Epithelial cell of esophagus (primary cell): ENCODE measurements at regions not wholly inside any gene's neighbourhood (a gene's known extent, or its start where the extent isn't known, plus 50 kb on each side); places are given as distances from the start of the nearest gene placed in this dataset.

Experiments used
- DNase-seq: peaks from one replicate; pipeline ENCODE4 v3.0.0; 2010; ENCODE audit warnings: low read depth
- H3K4me3 ChIP-seq: 2 replicates; pipeline ENCODE4 v1.5.1; 2011; ENCODE audit warnings: mild to moderate bottlenecking, low read length, control low read depth
- TF ChIP-seq, protein P1 (sequence below): IDR thresholded peaks from 2 replicates; pipeline ENCODE4 v1.5.1; 2011; ENCODE audit warnings: low read depth, mild to moderate bottlenecking, low read length, control low read depth, inconsistent platforms; ENCODE audit not compliant: insufficient read depth; ENCODE audit errors: missing control alignments

DNA sequence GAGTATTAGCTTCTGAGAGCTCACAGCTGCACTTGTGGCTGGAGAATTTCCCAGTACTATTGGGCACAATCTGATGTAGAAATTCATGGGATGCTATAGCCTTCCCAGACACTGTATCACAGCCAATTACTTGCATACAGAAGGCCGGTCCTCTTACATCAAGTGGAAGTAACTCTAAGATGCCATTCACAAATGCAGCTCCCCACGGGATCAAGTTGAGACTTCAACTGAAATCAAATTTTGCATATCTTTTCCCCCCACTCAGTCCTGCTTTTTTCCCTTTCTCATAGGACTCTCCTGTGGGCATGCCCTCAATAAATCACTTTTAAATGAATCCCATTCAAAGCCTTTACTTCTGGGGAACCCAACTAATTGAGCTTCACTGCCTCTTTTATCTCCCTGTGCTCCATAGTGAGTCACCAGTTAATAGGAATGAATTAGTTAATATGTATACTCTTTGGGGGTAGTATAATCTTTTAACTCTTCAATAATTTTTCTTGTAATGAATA lies 1970.8 kb downstream of the OLFM4 start:
- TF ChIP-seq, protein P1, sequence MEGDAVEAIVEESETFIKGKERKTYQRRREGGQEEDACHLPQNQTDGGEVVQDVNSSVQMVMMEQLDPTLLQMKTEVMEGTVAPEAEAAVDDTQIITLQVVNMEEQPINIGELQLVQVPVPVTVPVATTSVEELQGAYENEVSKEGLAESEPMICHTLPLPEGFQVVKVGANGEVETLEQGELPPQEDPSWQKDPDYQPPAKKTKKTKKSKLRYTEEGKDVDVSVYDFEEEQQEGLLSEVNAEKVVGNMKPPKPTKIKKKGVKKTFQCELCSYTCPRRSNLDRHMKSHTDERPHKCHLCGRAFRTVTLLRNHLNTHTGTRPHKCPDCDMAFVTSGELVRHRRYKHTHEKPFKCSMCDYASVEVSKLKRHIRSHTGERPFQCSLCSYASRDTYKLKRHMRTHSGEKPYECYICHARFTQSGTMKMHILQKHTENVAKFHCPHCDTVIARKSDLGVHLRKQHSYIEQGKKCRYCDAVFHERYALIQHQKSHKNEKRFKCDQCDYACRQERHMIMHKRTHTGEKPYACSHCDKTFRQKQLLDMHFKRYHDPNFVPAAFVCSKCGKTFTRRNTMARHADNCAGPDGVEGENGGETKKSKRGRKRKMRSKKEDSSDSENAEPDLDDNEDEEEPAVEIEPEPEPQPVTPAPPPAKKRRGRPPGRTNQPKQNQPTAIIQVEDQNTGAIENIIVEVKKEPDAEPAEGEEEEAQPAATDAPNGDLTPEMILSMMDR: no peak
- DNase-seq: no peak
- no peak overlapping the region for H3K4me3 ChIP-seq

GRCh38 chr13:55000043-55000442 lies 1971.4 kb downstream of the OLFM4 start:
- no peak for DNase-seq
- no peak overlapping the region for H3K4me3 ChIP-seq
- TF ChIP-seq, protein P1: no peak

- no peak overlapping the region for H3K4me3 ChIP-seq
- TF ChIP-seq, protein P1: no peak
- DNase-seq: no peak
These were observed 1972.2 kb downstream of the OLFM4 start for GRCh38 chr13:55000844-55001243.

- DNase-seq: no peak
- H3K4me3 ChIP-seq: no peak overlapping the region
- TF ChIP-seq, protein P1: no peak
These were observed 1973.3 kb downstream of the OLFM4 start for GRCh38 chr13:55001881-55002280.

DNA sequence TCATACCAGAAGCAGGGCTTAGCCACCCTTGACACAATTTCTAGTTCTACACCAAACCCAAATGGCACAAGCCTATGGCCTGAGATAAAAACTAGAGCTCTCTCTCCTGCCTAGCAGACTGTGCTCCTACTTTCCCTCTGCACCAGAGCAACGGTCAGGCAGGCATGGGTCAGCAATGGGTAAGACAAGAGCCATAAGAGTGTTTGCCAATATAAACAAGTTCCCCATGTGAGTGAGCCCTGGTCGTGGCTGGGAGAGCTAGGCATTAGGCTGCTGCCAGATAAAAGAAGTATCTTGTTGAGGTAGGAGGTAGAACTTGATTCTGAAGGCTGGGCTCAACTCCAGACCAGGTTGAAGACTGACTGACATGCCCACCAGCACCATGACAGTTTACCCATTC lies 1979.1 kb downstream of the OLFM4 start:
- TF ChIP-seq, protein P1: no peak
- H3K4me3 ChIP-seq: no peak overlapping the region
- no peak for DNase-seq

DNA sequence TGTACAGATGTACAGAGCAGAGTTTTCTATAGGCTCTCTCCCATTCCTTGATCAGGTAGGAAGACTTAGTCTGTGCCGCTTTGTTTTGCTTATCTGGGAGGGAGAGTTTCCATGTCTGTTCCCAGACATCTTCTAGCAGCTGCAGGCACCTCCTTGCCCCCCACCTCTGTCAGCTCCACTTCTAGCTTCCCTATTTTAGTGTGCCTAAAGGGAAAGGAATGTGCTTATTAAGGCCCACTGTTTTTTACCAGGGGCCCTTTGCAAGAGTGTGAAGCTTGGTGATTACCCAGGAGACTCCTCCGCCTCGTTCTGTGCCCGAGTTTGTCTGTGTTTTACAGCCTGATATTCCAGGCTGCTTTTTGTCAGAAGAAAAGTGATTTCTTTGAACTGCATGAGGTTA lies 1984.4 kb downstream of the OLFM4 start:
- no peak for DNase-seq

DNA sequence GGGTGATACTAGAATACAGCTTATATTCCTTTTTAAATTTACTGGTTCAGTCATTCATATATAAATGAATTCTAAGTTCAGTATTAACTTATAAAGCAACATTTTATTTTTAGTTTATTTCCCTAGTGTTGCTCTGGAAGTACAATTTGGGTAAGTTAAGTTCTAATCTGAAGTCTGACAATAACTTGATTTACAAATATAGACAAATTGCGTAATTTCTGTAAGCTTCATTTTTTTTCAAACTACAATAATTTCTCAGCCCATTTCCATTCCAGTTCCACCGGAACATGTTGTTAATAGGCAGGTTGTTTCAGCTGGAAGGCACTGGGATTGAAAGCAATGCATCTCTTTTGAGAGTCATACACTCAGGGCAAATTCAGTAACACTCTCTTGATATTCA lies 2000.7 kb downstream of the OLFM4 start:
- TF ChIP-seq, protein P1: no peak
- no peak for DNase-seq
- no peak overlapping the region for H3K4me3 ChIP-seq

More for the DNA sequence above, 1984.4 kb downstream of the OLFM4 start:
- no peak overlapping the region for H3K4me3 ChIP-seq
- TF ChIP-seq, protein P1: no peak
